ENCODE measurements at regions not wholly inside any gene's neighbourhood (a gene's known extent, or its start where the extent isn't known, plus 50 kb on each side); places are given as distances from the start of the nearest gene placed in this dataset.

- Histone ChIP-seq H3K27me3 (no peaks in the 10 kb centered on the region), H3K9me3 (no peaks in the 10 kb centered on the region), H3K4me1 (no peaks in the 10 kb centered on the region), H3K27ac (no peak overlapping the region), H3K4me3 (no peak overlapping the region), H3K36me3 (no peaks in the 10 kb centered on the region)
- TF ChIP-seq POLR2A (IDR thresholded peaks at IDR 0.05) (no peak), CTCF (IDR thresholded peaks at IDR 0.05 in 4 of 5, conservative IDR thresholded peaks at IDR 0.05 in 1 of 5) (no peak)
- in situ Hi-C loops (cut with MboI; ENCODE audit: low sequenced_read_pairs in 4 of 4), result no loop called here
- ATAC-seq (no peak), DNase-seq (no peak)
- intact Hi-C loops (cut with DNase I; ENCODE audit: low total_unique reads), result no loop called here
Measured at GRCh38 chr15:38961456-38961855, 396.8 kb upstream of the RASGRP1 start.

GRCh38 chr15:38961931-38962330 lies 397.3 kb upstream of the RASGRP1 start:
- TF ChIP-seq CTCF (IDR thresholded peaks at IDR 0.05 in 4 of 5, conservative IDR thresholded peaks at IDR 0.05 in 1 of 5), result no peak
- no peak for TF ChIP-seq POLR2A (IDR thresholded peaks at IDR 0.05)
- ATAC-seq (no peak), DNase-seq (no peak)
- intact Hi-C loops (cut with DNase I; ENCODE audit: low total_unique reads) (no loop called here), in situ Hi-C loops (cut with MboI; ENCODE audit: low sequenced_read_pairs in 4 of 4) (no loop called here)
- Histone ChIP-seq H3K27me3 (no peaks in the 10 kb centered on the region), H3K4me3 (no peak overlapping the region), H3K27ac (no peak overlapping the region), H3K36me3 (no peaks in the 10 kb centered on the region), H3K9me3 (no peaks in the 10 kb centered on the region), H3K4me1 (no peaks in the 10 kb centered on the region)

- DNase-seq (no peak), ATAC-seq (no peak)
- H3K36me3 ChIP-seq, result no peaks in the 10 kb centered on the region
- H3K9me3 ChIP-seq, result no peaks in the 10 kb centered on the region
- in situ Hi-C loops (cut with MboI; ENCODE audit: low sequenced_read_pairs in 4 of 4) (no loop called here), intact Hi-C loops (cut with DNase I; ENCODE audit: low total_unique reads) (no loop called here)
- H3K4me3 ChIP-seq, result no peak overlapping the region
- no peak overlapping the region for H3K27ac ChIP-seq
- no peaks in the 10 kb centered on the region for H3K4me1 ChIP-seq
- no peak for TF ChIP-seq CTCF (IDR thresholded peaks at IDR 0.05 in 4 of 5, conservative IDR thresholded peaks at IDR 0.05 in 1 of 5)
- no peak for TF ChIP-seq POLR2A (IDR thresholded peaks at IDR 0.05)
- H3K27me3 ChIP-seq, result no peaks in the 10 kb centered on the region
Measured at GRCh38 chr15:38972831-38973230, 408.2 kb upstream of the RASGRP1 start.

- intact Hi-C loops (cut with DNase I; ENCODE audit: low total_unique reads), result no loop called here
- no peaks in the 10 kb centered on the region for H3K36me3 ChIP-seq
- no peak overlapping the region for H3K27ac ChIP-seq
- H3K4me1 ChIP-seq, result no peaks in the 10 kb centered on the region
- H3K27me3 ChIP-seq, result no peaks in the 10 kb centered on the region
- TF ChIP-seq CTCF (IDR thresholded peaks at IDR 0.05 in 4 of 5, conservative IDR thresholded peaks at IDR 0.05 in 1 of 5), result no peak
- no peak for TF ChIP-seq POLR2A (IDR thresholded peaks at IDR 0.05)
- H3K9me3 ChIP-seq, result peaks cover 0 to 5% (median 0%) of the 10 kb centered on the region in 3 donors
- H3K4me3 ChIP-seq, result no peak overlapping the region
- in situ Hi-C loops (cut with MboI; ENCODE audit: low sequenced_read_pairs in 4 of 4), result no loop called here
- no peak for DNase-seq
- ATAC-seq, result no peak
Measured at GRCh38 chr15:38975282-38975990, 410.8 kb upstream of the RASGRP1 start.

- no peaks in the 10 kb centered on the region for H3K9me3 ChIP-seq
- ATAC-seq (no peak), DNase-seq (no peak)
- no peaks in the 10 kb centered on the region for H3K27me3 ChIP-seq
- intact Hi-C loops (cut with DNase I; ENCODE audit: low total_unique reads) (loop anchor here (10.0 kb wide), 2 partner anchors 126 to 176 kb away; no protein-coding TSS in a partner anchor), in situ Hi-C loops (cut with MboI; ENCODE audit: low sequenced_read_pairs in 4 of 4) (no loop called here)
- no peak overlapping the region for H3K27ac ChIP-seq
- H3K4me1 ChIP-seq, result peaks cover 9% of the 10 kb centered on the region in 2 donors
- no peak overlapping the region for H3K4me3 ChIP-seq
- H3K36me3 ChIP-seq, result no peaks in the 10 kb centered on the region
- peak in 2 of 5 experiments; percentile 25 to 33 for TF ChIP-seq CTCF (IDR thresholded peaks at IDR 0.05 in 4 of 5, conservative IDR thresholded peaks at IDR 0.05 in 1 of 5)
- no peak for TF ChIP-seq POLR2A (IDR thresholded peaks at IDR 0.05)
Measured at GRCh38 chr15:38991126-38991525, 426.5 kb upstream of the RASGRP1 start.
